Endothelial cell of umbilical vein (primary cell): ENCODE measurements at regions not wholly inside any gene's neighbourhood (a gene's known extent, or its start where the extent isn't known, plus 50 kb on each side); places are given as distances from the start of the nearest gene placed in this dataset.

Source experiments
- BruUV-seq: library from RNA; stranded (reverse); fragments of 400-500 nt; replicated peaks from 2 replicates; lab custom pipeline; 2021; lab: Mats Ljungman, UMichigan
- CTCF ChIA-PET: fragments of 300-600, 350-600 bp; sonication (Branson Sonifier 250); formaldehyde crosslinking; loops from one replicate; lab custom pipeline; 2021; ENCODE audit warnings: antibody characterized with exemption, inconsistent platforms; lab: Charles Lee
- POLR2A ChIA-PET: fragments of 300-600, 350-600 bp; sonication (Branson Sonifier 250); formaldehyde crosslinking; loops from one replicate; lab custom pipeline; 2021; ENCODE audit warnings: antibody characterized with exemption, inconsistent platforms; lab: Charles Lee
- DNase-seq: peaks from one replicate; pipeline ENCODE4 v3.0.0-alpha.2; 2011; ENCODE audit warnings: low read depth, low spot score
- FAIRE-seq: peaks from 2 replicates; lab custom pipeline; 2011; peaks lifted over from hg19 to GRCh38; lab: Jason Lieb, UNC
- H2AFZ ChIP-seq: 2 replicates; pipeline ENCODE4 v1.6.0; 2012; ENCODE audit warnings: low read depth, low read length, control low read depth, inconsistent platforms
- H3K27ac ChIP-seq: 2 replicates; pipeline ENCODE4 v1.5.1; 2011; ENCODE audit warnings: low read depth, mild to moderate bottlenecking, control low read depth, low read length, moderate library complexity; ENCODE audit not compliant: insufficient read depth
- H3K27me3 ChIP-seq, 2 experiments: 2 replicates each; pipeline versions ENCODE4 v1.6.0 to v1.6.1; 2011; ENCODE audit warnings: low read length in 2 of 2, mixed read lengths in 1 of 2; ENCODE audit not compliant: control insufficient read depth in 2 of 2, insufficient read depth in 2 of 2
- H3K36me3 ChIP-seq, 2 experiments: 2 replicates in 1 of 2; 3 replicates in 1 of 2; pipeline ENCODE4 v1.5.1; 2011; ENCODE audit warnings: low read length in 2 of 2, mild to moderate bottlenecking in 1 of 2, moderate library complexity in 1 of 2; ENCODE audit not compliant: control insufficient read depth in 2 of 2, insufficient read depth in 2 of 2; ENCODE audit errors: extremely low read depth in 1 of 2
- H3K4me1 ChIP-seq: 3 replicates; pipeline ENCODE4 v1.5.1; 2011; ENCODE audit warnings: mild to moderate bottlenecking, low read length; ENCODE audit not compliant: control insufficient read depth, insufficient read depth; ENCODE audit errors: extremely low read depth
- H3K4me2 ChIP-seq: 2 replicates; pipeline ENCODE4 v1.6.1; 2011; ENCODE audit warnings: low read length, control low read depth, mixed read lengths; ENCODE audit not compliant: insufficient read depth
- H3K4me3 ChIP-seq, 3 experiments: fragments of 200-600 bp in 1 of 3; sonication (generic), shearing (Covaris generic) in 1 of 3; replicated peaks in 1 of 3; 2 replicates each; pipeline ENCODE4 v1.5.1; 2011 to 2016; ENCODE audit warnings: control low read depth in 3 of 3, low read length in 3 of 3, mild to moderate bottlenecking in 2 of 3, inconsistent platforms in 1 of 3, low read depth in 1 of 3, moderate library complexity in 1 of 3; ENCODE audit not compliant: insufficient read depth in 1 of 3
- H3K79me2 ChIP-seq: 2 replicates; pipeline ENCODE4 v1.6.0; 2012; ENCODE audit warnings: low read length, inconsistent platforms; ENCODE audit not compliant: control insufficient read depth, insufficient read depth
- H3K9ac ChIP-seq: replicated peaks from 2 replicates; pipeline ENCODE3; 2011; ENCODE audit warnings: low read length, control low read depth; ENCODE audit not compliant: insufficient read depth; ENCODE audit errors: extremely low read depth
- H3K9me1 ChIP-seq: replicated peaks from 3 replicates; pipeline ENCODE4 v1.6.0; 2011; ENCODE audit warnings: mild to moderate bottlenecking, low read length; ENCODE audit not compliant: control insufficient read depth, insufficient read depth; ENCODE audit errors: extremely low read depth
- H3K9me3 ChIP-seq: replicated peaks from 2 replicates; pipeline ENCODE4 v1.5.1; 2012; ENCODE audit warnings: low read length, inconsistent platforms; ENCODE audit not compliant: control insufficient read depth, insufficient read depth
- H4K20me1 ChIP-seq: replicated peaks from 2 replicates; pipeline ENCODE3; 2011; ENCODE audit warnings: mild to moderate bottlenecking, low read length; ENCODE audit not compliant: control insufficient read depth, insufficient read depth; ENCODE audit errors: extremely low read depth
- EZH2 ChIP-seq: IDR thresholded peaks from 2 replicates; pipeline ENCODE4 v1.6.1; 2012; ENCODE audit warnings: borderline replicate concordance, low read depth, mild to moderate bottlenecking, moderate library complexity, low read length, inconsistent platforms; ENCODE audit not compliant: severe bottlenecking
- FOS ChIP-seq: IDR thresholded peaks from 2 replicates; pipeline ENCODE4 v1.6.1; 2011; ENCODE audit warnings: mild to moderate bottlenecking, low read length, moderate library complexity, borderline replicate concordance; ENCODE audit not compliant: insufficient read depth
- GATA2 ChIP-seq: IDR thresholded peaks from 2 replicates; pipeline ENCODE4 v1.7.0; 2011; ENCODE audit warnings: low read depth, mild to moderate bottlenecking, moderate library complexity, mixed read lengths, low read length; ENCODE audit not compliant: insufficient read length, insufficient read depth
- JUN ChIP-seq: IDR thresholded peaks from 2 replicates; pipeline ENCODE4 v1.6.1; 2011; ENCODE audit warnings: borderline replicate concordance, low read depth; ENCODE audit not compliant: insufficient read length, insufficient read depth
- MAX ChIP-seq: IDR thresholded peaks from 2 replicates; pipeline ENCODE4 v1.6.1; 2011; ENCODE audit not compliant: insufficient read depth, insufficient read length
- MYC ChIP-seq: IDR thresholded peaks from one replicate; pipeline ENCODE4 v1.6.1; 2011; ENCODE audit warnings: mild to moderate bottlenecking, low read depth, low read length
- POLR2A ChIP-seq: IDR thresholded peaks from 2 replicates; pipeline ENCODE4 v1.6.1; 2012; ENCODE audit warnings: low read depth, mild to moderate bottlenecking, control low read depth, low read length
- POLR2AphosphoS5 ChIP-seq: IDR thresholded peaks from 2 replicates; pipeline ENCODE4 v1.6.1; 2012; ENCODE audit warnings: low read depth, mild to moderate bottlenecking, control low read depth, low read length, moderate library complexity; ENCODE audit not compliant: insufficient read depth
- dilution Hi-C: fragments of 300-500 bp; cut with MboI; formaldehyde crosslinking; loops from one replicate; pipeline ENCODE4 v1.15.0; 2019; ENCODE audit warnings: low sequenced_read_pairs; ENCODE audit not compliant: extremely low pct_ligation_motif_present
- intact Hi-C: fragments of 100-400 bp; cut with micrococcal nuclease; formaldehyde crosslinking; loops from one replicate; pipeline ENCODE4 v1.10.0; 2022
- TF ChIP-seq, protein P1 (sequence below), 2 donors: IDR thresholded peaks; 1 replicate in 1 of 2; 2 replicates in 1 of 2; pipeline ENCODE4 v1.5.1; 2011; ENCODE audit warnings: low read length in 2 of 2, mild to moderate bottlenecking in 2 of 2, moderate library complexity in 2 of 2, control low read depth in 1 of 2, inconsistent platforms in 1 of 2, low read depth in 1 of 2; ENCODE audit not compliant: insufficient read depth in 1 of 2; ENCODE audit errors: extremely low read depth in 1 of 2

- Histone ChIP-seq H3K9me3 (no peaks in the 10 kb centered on the region), H3K36me3 (no peaks in the 10 kb centered on the region), H3K4me3 (no peak overlapping the region), H3K9ac (no peak overlapping the region), H3K79me2 (no peaks in the 10 kb centered on the region), H3K4me1 (no peaks in the 10 kb centered on the region), H3K27me3 (peaks cover 0 to 2% of the 10 kb centered on the region in 2 experiments), H3K9me1 (no peaks in the 10 kb centered on the region), H3K27ac (no peak overlapping the region), H3K4me2 (no peak overlapping the region), H4K20me1 (no peaks in the 10 kb centered on the region), H2AFZ (no peak overlapping the region)
- POLR2A ChIA-PET = no interaction called here
- BruUV-seq = no TSS peak
- CTCF ChIA-PET = interaction anchor here (1.0 kb wide), 1 partner anchor 171 kb away, joined by 3 read pairs; no protein-coding TSS in a partner anchor
- no peak for DNase-seq
- intact Hi-C loops = no loop called here
- no peak for FAIRE-seq
- no peak for TF ChIP-seq MYC
- dilution Hi-C loops = no loop called here
Measured at GRCh38 chr1:25103164-25103795, 129.0 kb downstream of the SYF2 start.

- H3K27me3 ChIP-seq = peaks cover 0 to 2% of the 10 kb centered on the region in 2 experiments
- intact Hi-C loops = no loop called here
- no peak for TF ChIP-seq GATA2
- TF ChIP-seq MAX = no peak
- TF ChIP-seq, protein P1, sequence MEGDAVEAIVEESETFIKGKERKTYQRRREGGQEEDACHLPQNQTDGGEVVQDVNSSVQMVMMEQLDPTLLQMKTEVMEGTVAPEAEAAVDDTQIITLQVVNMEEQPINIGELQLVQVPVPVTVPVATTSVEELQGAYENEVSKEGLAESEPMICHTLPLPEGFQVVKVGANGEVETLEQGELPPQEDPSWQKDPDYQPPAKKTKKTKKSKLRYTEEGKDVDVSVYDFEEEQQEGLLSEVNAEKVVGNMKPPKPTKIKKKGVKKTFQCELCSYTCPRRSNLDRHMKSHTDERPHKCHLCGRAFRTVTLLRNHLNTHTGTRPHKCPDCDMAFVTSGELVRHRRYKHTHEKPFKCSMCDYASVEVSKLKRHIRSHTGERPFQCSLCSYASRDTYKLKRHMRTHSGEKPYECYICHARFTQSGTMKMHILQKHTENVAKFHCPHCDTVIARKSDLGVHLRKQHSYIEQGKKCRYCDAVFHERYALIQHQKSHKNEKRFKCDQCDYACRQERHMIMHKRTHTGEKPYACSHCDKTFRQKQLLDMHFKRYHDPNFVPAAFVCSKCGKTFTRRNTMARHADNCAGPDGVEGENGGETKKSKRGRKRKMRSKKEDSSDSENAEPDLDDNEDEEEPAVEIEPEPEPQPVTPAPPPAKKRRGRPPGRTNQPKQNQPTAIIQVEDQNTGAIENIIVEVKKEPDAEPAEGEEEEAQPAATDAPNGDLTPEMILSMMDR (IDR thresholded peaks at IDR 0.05; ENCODE audit: extremely low read depth in 1 of 2, insufficient read depth in 1 of 2, low read depth in 1 of 2, low read length in 2 of 2) = no peak
- TF ChIP-seq POLR2AphosphoS5 = no peak
- TF ChIP-seq POLR2A = no peak
- no peak for TF ChIP-seq EZH2
- no peak for TF ChIP-seq FOS
- no peak for TF ChIP-seq MYC
- TF ChIP-seq JUN = no peak
Measured at GRCh38 chr1:25100151-25100833, 132.0 kb downstream of the SYF2 start.

More at GRCh38 chr1:25100151-25100833, 132.0 kb downstream of the SYF2 start:
- H2AFZ ChIP-seq = no peak overlapping the region
- ChIA-PET CTCF (interaction anchor here (0.8 to 2.4 kb wide), 9 partner anchors 9 to 253 kb away, joined by 3 to 12 read pairs (median 5); no protein-coding TSS in a partner anchor), POLR2A (no interaction called here)
- H3K36me3 ChIP-seq = no peaks in the 10 kb centered on the region
- no peak overlapping the region for H3K9ac ChIP-seq
- H3K9me3 ChIP-seq = no peaks in the 10 kb centered on the region
- H3K4me1 ChIP-seq = no peaks in the 10 kb centered on the region
- H3K79me2 ChIP-seq = no peaks in the 10 kb centered on the region
- no peaks in the 10 kb centered on the region for H3K9me1 ChIP-seq
- no peak overlapping the region for H3K4me3 ChIP-seq
- no peak for FAIRE-seq
- no peaks in the 10 kb centered on the region for H4K20me1 ChIP-seq
- DNase-seq = no peak
- no peak overlapping the region for H3K4me2 ChIP-seq
- dilution Hi-C loops = no loop called here
- no peak overlapping the region for H3K27ac ChIP-seq
- BruUV-seq = no TSS peak
